ENCODE measurements at regions not wholly inside any gene's neighbourhood (a gene's known extent, or its start where the extent isn't known, plus 50 kb on each side); places are given as distances from the start of the nearest gene placed in this dataset.

GRCh38 chr2:42957109-42957860 is 164.9 kb upstream of the HAAO start:
- no peak overlapping the region for H3K4me3 ChIP-seq (ENCODE audit: low read depth, low read length)
- no peak for TF ChIP-seq CTCF (IDR thresholded peaks at IDR 0.05; ENCODE audit: borderline replicate concordance, insufficient read depth, low read depth, low read length)

- H3K4me3 ChIP-seq (ENCODE audit: low read depth, low read length) = no peak overlapping the region
- no peak for TF ChIP-seq CTCF (IDR thresholded peaks at IDR 0.05; ENCODE audit: borderline replicate concordance, insufficient read depth, low read depth, low read length)
Observed at GRCh38 chr2:42954227-42954962, 162.0 kb upstream of the HAAO start.

- no peak overlapping the region for H3K4me3 ChIP-seq (ENCODE audit: low read depth, low read length)
- TF ChIP-seq CTCF (IDR thresholded peaks at IDR 0.05; ENCODE audit: borderline replicate concordance, insufficient read depth, low read depth, low read length) = no peak
Observed at GRCh38 chr2:42953216-42953615, 160.8 kb upstream of the HAAO start.

- H3K4me3 ChIP-seq (ENCODE audit: low read depth, low read length) = no peak overlapping the region
- no peak for TF ChIP-seq CTCF (IDR thresholded peaks at IDR 0.05; ENCODE audit: borderline replicate concordance, insufficient read depth, low read depth, low read length)
Observed at GRCh38 chr2:42951263-42951938, 159.0 kb upstream of the HAAO start.

- no peak for TF ChIP-seq CTCF (IDR thresholded peaks at IDR 0.05; ENCODE audit: borderline replicate concordance, insufficient read depth, low read depth, low read length)
- no peak overlapping the region for H3K4me3 ChIP-seq (ENCODE audit: low read depth, low read length)
Observed at GRCh38 chr2:42949125-42949524, 156.7 kb upstream of the HAAO start.

- TF ChIP-seq CTCF (IDR thresholded peaks at IDR 0.05; ENCODE audit: borderline replicate concordance, insufficient read depth, low read depth, low read length) = no peak
- H3K4me3 ChIP-seq (ENCODE audit: low read depth, low read length) = no peak overlapping the region
Observed at GRCh38 chr2:42947809-42948600, 155.6 kb upstream of the HAAO start.

Measured in GM12875 (cell line).